Astrocyte (in vitro differentiated cells and primary cell): ENCODE measurements at regions not wholly inside any gene's neighbourhood (a gene's known extent, or its start where the extent isn't known, plus 50 kb on each side); places are given as distances from the start of the nearest gene placed in this dataset.

Experiments used
- EZH2 ChIP-seq: IDR thresholded peaks from 2 replicates; pipeline ENCODE4 v1.6.1; 2012; ENCODE audit warnings: mild to moderate bottlenecking, low read length, inconsistent platforms; ENCODE audit not compliant: insufficient read depth
- TF ChIP-seq, protein P1 (sequence below): IDR thresholded peaks from 2 replicates; pipeline ENCODE4 v1.5.1; 2011; ENCODE audit warnings: low read depth, mild to moderate bottlenecking, inconsistent platforms, low read length, moderate library complexity; ENCODE audit not compliant: insufficient read depth

DNA sequence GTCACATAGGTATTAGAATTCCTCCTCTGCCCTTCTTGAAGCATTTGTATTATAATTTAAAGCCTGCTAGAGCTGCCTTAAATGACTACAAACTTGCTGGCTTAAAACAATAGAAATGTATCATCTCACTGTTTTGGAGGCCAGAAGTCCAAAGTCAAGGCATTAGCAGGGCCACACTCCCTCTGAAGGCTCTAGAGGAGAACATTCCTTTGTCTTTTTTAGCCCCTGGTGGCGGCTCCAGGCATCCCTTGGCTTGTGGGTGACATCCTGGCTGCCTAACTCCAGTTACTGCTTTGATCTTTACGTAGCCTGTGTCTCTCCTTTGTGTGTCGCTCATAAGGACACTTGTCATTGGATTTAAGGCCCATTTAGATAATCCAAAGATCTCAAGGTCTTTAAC lies 186.6 kb upstream of the SALL1 start:
- no peak for TF ChIP-seq EZH2
- TF ChIP-seq, protein P1, sequence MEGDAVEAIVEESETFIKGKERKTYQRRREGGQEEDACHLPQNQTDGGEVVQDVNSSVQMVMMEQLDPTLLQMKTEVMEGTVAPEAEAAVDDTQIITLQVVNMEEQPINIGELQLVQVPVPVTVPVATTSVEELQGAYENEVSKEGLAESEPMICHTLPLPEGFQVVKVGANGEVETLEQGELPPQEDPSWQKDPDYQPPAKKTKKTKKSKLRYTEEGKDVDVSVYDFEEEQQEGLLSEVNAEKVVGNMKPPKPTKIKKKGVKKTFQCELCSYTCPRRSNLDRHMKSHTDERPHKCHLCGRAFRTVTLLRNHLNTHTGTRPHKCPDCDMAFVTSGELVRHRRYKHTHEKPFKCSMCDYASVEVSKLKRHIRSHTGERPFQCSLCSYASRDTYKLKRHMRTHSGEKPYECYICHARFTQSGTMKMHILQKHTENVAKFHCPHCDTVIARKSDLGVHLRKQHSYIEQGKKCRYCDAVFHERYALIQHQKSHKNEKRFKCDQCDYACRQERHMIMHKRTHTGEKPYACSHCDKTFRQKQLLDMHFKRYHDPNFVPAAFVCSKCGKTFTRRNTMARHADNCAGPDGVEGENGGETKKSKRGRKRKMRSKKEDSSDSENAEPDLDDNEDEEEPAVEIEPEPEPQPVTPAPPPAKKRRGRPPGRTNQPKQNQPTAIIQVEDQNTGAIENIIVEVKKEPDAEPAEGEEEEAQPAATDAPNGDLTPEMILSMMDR: no peak
